OCI-LY3 (cell line): ENCODE measurements at regions not wholly inside any gene's neighbourhood (a gene's known extent, or its start where the extent isn't known, plus 50 kb on each side); places are given as distances from the start of the nearest gene placed in this dataset.

ENCODE experiments used
- H2AFZ ChIP-seq: fragments of 200-600, 300-600 bp; shearing (Covaris generic); 2 replicates; pipeline ENCODE4 v1.6.0; 2014; ENCODE audit warnings: antibody characterized with exemption, low read depth, low read length
- H3K27ac ChIP-seq: fragments of 200-600, 300-600 bp; sonication (generic); 2 replicates; pipeline ENCODE4 v1.5.1; 2014; ENCODE audit warnings: mild to moderate bottlenecking, low read length, moderate library complexity, mixed read lengths
- H3K27me3 ChIP-seq: fragments of 200-600, 300-600 bp; sonication (generic); 2 replicates; pipeline ENCODE4 v1.6.1; 2014; ENCODE audit warnings: low read depth, low read length, mixed read lengths
- H3K36me3 ChIP-seq: fragments of 200-600, 300-600 bp; sonication (generic); replicated peaks from 2 replicates; pipeline ENCODE3; 2014; ENCODE audit warnings: low read depth, low read length, mixed read lengths
- H3K4me1 ChIP-seq: fragments of 300-600, 200-600 bp; sonication (generic); 2 replicates; pipeline ENCODE4 v1.6.1; 2014; ENCODE audit warnings: low read length, mixed read lengths
- H3K4me2 ChIP-seq: fragments of 200-600, 300-600 bp; sonication (generic); 2 replicates; pipeline ENCODE4 v1.6.1; 2014; ENCODE audit warnings: low read length, mixed read lengths
- H3K4me3 ChIP-seq: fragments of 300-600, 200-600 bp; sonication (generic); 2 replicates; pipeline ENCODE4 v1.5.1; 2014; ENCODE audit warnings: antibody characterized with exemption, mild to moderate bottlenecking, low read length, moderate library complexity
- H3K79me2 ChIP-seq: fragments of 300-600, 200-600 bp; shearing (Covaris generic); 2 replicates; pipeline ENCODE4 v1.6.1; 2014; ENCODE audit warnings: mild to moderate bottlenecking, low read length, mixed read lengths
- H3K9ac ChIP-seq: fragments of 300-600, 200-600 bp; shearing (Covaris generic); 2 replicates; pipeline ENCODE4 v1.6.0; 2014; ENCODE audit warnings: mild to moderate bottlenecking, low read length, moderate library complexity
- H3K9me3 ChIP-seq: fragments of 200-600, 300-600 bp; shearing (Covaris generic); 2 replicates; pipeline ENCODE4 v1.6.1; 2014; ENCODE audit warnings: low read length, mixed read lengths; ENCODE audit not compliant: insufficient read depth
- H4K20me1 ChIP-seq: fragments of 200-600, 300-600 bp; sonication (generic); 2 replicates; pipeline ENCODE4 v1.6.1; 2016; ENCODE audit warnings: low read length, mixed read lengths; ENCODE audit not compliant: insufficient read depth
- EZH2phosphoT487 ChIP-seq: fragments of 200-600 bp; shearing (Covaris generic); IDR thresholded peaks from 2 replicates; pipeline ENCODE4 v1.6.1; 2018; ENCODE audit warnings: antibody characterized with exemption, mixed run types, low read depth
- TF ChIP-seq, protein P1 (sequence below): fragments of 200-600, 300-600 bp; sonication (generic); IDR thresholded peaks from 2 replicates; pipeline ENCODE4 v1.5.1; 2014; ENCODE audit warnings: antibody characterized with exemption, low read length, low read depth

DNA sequence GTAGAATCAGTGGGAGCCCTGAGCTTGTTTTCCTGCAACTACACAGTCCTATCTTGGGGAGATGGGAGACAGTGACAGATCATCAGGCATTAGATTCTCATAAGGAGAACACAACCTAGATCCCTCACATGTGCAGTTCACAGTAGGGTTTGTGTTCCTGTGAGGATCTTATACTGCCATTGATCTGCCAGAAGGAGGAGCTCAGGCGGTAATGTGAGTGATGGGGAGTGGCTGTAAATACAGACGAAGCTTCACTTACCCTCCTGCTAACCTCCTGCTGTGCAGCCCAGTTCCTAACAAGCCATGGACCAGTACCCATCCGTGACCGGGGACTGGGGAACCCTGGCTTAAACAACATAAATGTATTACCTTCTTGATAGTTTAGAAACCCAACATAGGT, 1034.1 kb downstream of the BCL11B start:
- Histone ChIP-seq H3K4me3 (no peak overlapping the region), H3K4me2 (no peak overlapping the region), H2AFZ (no peak overlapping the region), H3K27me3 (no peaks in the 10 kb centered on the region), H3K36me3 (peaks cover 25% of the 10 kb centered on the region), H3K9me3 (peaks cover 16% of the 10 kb centered on the region), H3K27ac (no peak overlapping the region), H3K79me2 (no peaks in the 10 kb centered on the region), H4K20me1 (no peaks in the 10 kb centered on the region), H3K4me1 (peaks cover 18% of the 10 kb centered on the region), H3K9ac (no peak overlapping the region)
- TF ChIP-seq, protein P1, sequence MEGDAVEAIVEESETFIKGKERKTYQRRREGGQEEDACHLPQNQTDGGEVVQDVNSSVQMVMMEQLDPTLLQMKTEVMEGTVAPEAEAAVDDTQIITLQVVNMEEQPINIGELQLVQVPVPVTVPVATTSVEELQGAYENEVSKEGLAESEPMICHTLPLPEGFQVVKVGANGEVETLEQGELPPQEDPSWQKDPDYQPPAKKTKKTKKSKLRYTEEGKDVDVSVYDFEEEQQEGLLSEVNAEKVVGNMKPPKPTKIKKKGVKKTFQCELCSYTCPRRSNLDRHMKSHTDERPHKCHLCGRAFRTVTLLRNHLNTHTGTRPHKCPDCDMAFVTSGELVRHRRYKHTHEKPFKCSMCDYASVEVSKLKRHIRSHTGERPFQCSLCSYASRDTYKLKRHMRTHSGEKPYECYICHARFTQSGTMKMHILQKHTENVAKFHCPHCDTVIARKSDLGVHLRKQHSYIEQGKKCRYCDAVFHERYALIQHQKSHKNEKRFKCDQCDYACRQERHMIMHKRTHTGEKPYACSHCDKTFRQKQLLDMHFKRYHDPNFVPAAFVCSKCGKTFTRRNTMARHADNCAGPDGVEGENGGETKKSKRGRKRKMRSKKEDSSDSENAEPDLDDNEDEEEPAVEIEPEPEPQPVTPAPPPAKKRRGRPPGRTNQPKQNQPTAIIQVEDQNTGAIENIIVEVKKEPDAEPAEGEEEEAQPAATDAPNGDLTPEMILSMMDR, result no peak
- no peak for TF ChIP-seq EZH2phosphoT487

DNA sequence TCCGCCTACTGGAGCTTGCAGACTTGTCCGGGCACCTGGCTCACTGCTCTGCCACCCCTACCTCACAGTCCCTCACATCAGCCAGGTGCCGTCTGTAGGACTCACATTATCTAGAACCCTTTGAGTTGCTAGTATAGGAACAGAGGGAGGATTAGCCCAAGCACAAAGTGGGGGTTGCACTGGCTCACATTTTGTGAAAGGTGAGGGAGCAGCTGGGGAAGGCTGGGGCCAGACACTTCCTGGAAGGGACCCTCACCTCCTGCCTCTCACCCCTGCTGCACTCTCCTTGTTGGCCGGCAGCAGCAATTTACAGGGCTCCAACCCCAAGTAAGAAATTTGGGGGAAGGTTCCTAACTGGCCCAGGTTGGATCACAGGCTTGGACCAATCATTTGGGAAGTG, 1031.6 kb downstream of the BCL11B start:
- Histone ChIP-seq H4K20me1 (no peaks in the 10 kb centered on the region), H2AFZ (no peak overlapping the region), H3K27me3 (no peaks in the 10 kb centered on the region), H3K4me2 (no peak overlapping the region), H3K27ac (no peak overlapping the region), H3K36me3 (peaks cover 10% of the 10 kb centered on the region), H3K4me3 (no peak overlapping the region), H3K4me1 (no peaks in the 10 kb centered on the region), H3K9me3 (peaks cover 10% of the 10 kb centered on the region), H3K9ac (no peak overlapping the region), H3K79me2 (no peaks in the 10 kb centered on the region)
- TF ChIP-seq EZH2phosphoT487, result no peak
- TF ChIP-seq, protein P1, result no peak

DNA sequence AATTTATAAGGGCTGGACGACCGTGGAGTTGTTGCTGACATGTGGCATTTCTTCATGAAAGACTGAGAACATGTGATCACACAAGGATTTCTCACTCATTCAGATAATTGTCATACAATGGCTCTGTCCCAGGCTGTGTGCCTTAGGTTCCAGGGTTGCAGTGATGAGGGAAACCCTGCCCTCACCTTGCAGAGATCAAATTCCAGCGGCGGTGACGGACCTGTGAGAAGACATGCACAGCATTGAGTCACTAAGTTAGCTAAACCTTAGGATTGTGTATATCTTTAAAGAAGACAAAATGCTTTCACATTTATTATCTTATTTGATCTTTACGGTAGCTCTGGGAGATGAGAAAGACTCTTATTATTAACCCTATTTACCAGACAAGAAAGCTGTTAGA, 1029.1 kb downstream of the BCL11B start:
- Histone ChIP-seq H3K27ac (no peak overlapping the region), H3K9me3 (no peaks in the 10 kb centered on the region), H3K9ac (no peak overlapping the region), H3K79me2 (no peaks in the 10 kb centered on the region), H3K27me3 (no peaks in the 10 kb centered on the region), H3K36me3 (no peaks in the 10 kb centered on the region), H3K4me1 (no peaks in the 10 kb centered on the region), H4K20me1 (no peaks in the 10 kb centered on the region), H3K4me2 (no peak overlapping the region), H2AFZ (no peak overlapping the region), H3K4me3 (no peak overlapping the region)
- no peak for TF ChIP-seq EZH2phosphoT487
- TF ChIP-seq, protein P1, result no peak

DNA sequence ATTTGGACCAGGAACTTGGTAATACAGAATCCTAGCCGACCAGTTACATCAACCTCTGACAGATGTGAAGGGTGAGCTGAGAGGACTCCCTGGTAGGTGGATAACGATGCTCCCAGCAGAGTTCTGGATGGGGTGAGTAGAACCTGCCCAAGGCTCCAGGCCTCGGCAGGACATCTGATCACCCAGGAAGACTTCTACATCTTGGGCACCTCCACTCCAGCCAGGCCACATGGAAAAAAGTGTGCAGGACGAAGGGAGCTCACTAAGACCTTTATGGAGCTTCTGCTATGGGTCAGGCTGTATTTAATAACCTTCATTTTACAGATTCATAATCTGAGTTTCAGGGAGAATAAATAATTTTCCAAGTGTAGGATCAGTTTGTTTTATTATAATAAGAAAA, 1028.7 kb downstream of the BCL11B start:
- no peak overlapping the region for H3K27ac ChIP-seq
- no peaks in the 10 kb centered on the region for H3K79me2 ChIP-seq
- no peak overlapping the region for H2AFZ ChIP-seq
- no peaks in the 10 kb centered on the region for H4K20me1 ChIP-seq
- H3K9me3 ChIP-seq, result no peaks in the 10 kb centered on the region
- H3K27me3 ChIP-seq, result no peaks in the 10 kb centered on the region
- H3K4me2 ChIP-seq, result no peak overlapping the region
- H3K36me3 ChIP-seq, result no peaks in the 10 kb centered on the region
- no peak for TF ChIP-seq EZH2phosphoT487
- TF ChIP-seq, protein P1, result no peak
- H3K4me3 ChIP-seq, result no peak overlapping the region
- no peaks in the 10 kb centered on the region for H3K4me1 ChIP-seq
- no peak overlapping the region for H3K9ac ChIP-seq
